ENCODE measurements at regions not wholly inside any gene's neighbourhood (a gene's known extent, or its start where the extent isn't known, plus 50 kb on each side); places are given as distances from the start of the nearest gene placed in this dataset.

GRCh38 chr6:56793938-56794337 is 151.2 kb upstream of the DST start:
- H3K4me2 ChIP-seq (replicated peaks; ENCODE audit: low read depth, low read length, poor library complexity, severe bottlenecking), result no peak overlapping the region
- intact Hi-C loops (cut with micrococcal nuclease), result no loop called here
- H3K36me3 ChIP-seq (replicated peaks in 1 of 2; ENCODE audit: control extremely low read depth in 1 of 2, control insufficient read depth in 1 of 2, extremely low read depth in 1 of 2, insufficient read depth in 2 of 2, low read length in 1 of 2), result no peaks in the 10 kb centered on the region
- no peak overlapping the region for H3K27ac ChIP-seq (ENCODE audit: low read length in 2 of 2)
- ATAC-seq (ENCODE audit: low read depth), result no peak
- Mint-ChIP-seq H3K27me3 (peaks cover 3% of the 10 kb centered on the region), H3K9me3 (ENCODE audit: insufficient read depth) (no peaks in the 10 kb centered on the region), H3K4me3 (no peak overlapping the region), H3K27ac (no peak overlapping the region), H3K4me1 (no peaks in the 10 kb centered on the region)
- ChIA-PET CTCF (no interaction called here), POLR2A (no interaction called here)
- no peaks in the 10 kb centered on the region for H3K79me2 ChIP-seq (ENCODE audit: control insufficient read depth, insufficient read depth, low read length)
- no peaks in the 10 kb centered on the region for H3K9me3 ChIP-seq (ENCODE audit: control extremely low read depth in 1 of 3, control insufficient read depth in 2 of 3, insufficient read depth in 1 of 3, low read length in 2 of 3)
- H4K20me1 ChIP-seq (ENCODE audit: control insufficient read depth, insufficient read depth, low read length, poor library complexity, severe bottlenecking), result no peaks in the 10 kb centered on the region
- H3K4me3 ChIP-seq (ENCODE audit: control extremely low read depth in 1 of 5, extremely low read depth in 1 of 5, insufficient read depth in 1 of 5, low read depth in 2 of 5, low read length in 4 of 5), result no peak overlapping the region
- 64% methylated on average over 2 of the region's 2 CpGs for WGBS (ENCODE audit: insufficient coverage)
- no peak for TF ChIP-seq CTCF (IDR thresholded peaks at IDR 0.05)
- TF ChIP-seq EZH2 (IDR thresholded peaks at IDR 0.05; ENCODE audit: borderline replicate concordance, insufficient read depth, low read depth, low read length, poor library complexity, severe bottlenecking), result no peak
- DNase-seq, result no peak
- no peak overlapping the region for H3K9ac ChIP-seq (ENCODE audit: low read length)
- H3K27me3 ChIP-seq (replicated peaks in 1 of 4; ENCODE audit: control extremely low read depth in 1 of 4, control insufficient read depth in 3 of 4, insufficient read depth in 4 of 4, low read length in 3 of 4), result peaks cover 0 to 3% (median 0%) of the 10 kb centered on the region in 4 experiments
- H2AFZ ChIP-seq (ENCODE audit: insufficient read depth, low read depth, low read length, poor library complexity, severe bottlenecking), result no peak overlapping the region
- no peaks in the 10 kb centered on the region for H3K4me1 ChIP-seq (ENCODE audit: control insufficient read depth in 2 of 2, insufficient read depth in 2 of 2, low read length in 2 of 2)

- H3K9me3 ChIP-seq (ENCODE audit: control extremely low read depth in 1 of 3, control insufficient read depth in 2 of 3, insufficient read depth in 1 of 3, low read length in 2 of 3), result no peaks in the 10 kb centered on the region
- ChIA-PET CTCF (no interaction called here), POLR2A (no interaction called here)
- Mint-ChIP-seq H3K27ac (no peak overlapping the region), H3K4me3 (no peak overlapping the region), H3K9me3 (ENCODE audit: insufficient read depth) (peaks cover 4% of the 10 kb centered on the region), H3K27me3 (peaks cover 14% of the 10 kb centered on the region), H3K4me1 (no peaks in the 10 kb centered on the region)
- ATAC-seq (ENCODE audit: low read depth), result no peak
- no peaks in the 10 kb centered on the region for H4K20me1 ChIP-seq (ENCODE audit: control insufficient read depth, insufficient read depth, low read length, poor library complexity, severe bottlenecking)
- H3K4me3 ChIP-seq (ENCODE audit: control extremely low read depth in 1 of 5, extremely low read depth in 1 of 5, insufficient read depth in 1 of 5, low read depth in 2 of 5, low read length in 4 of 5), result no peak overlapping the region
- H3K9ac ChIP-seq (ENCODE audit: low read length), result no peak overlapping the region
- H3K36me3 ChIP-seq (replicated peaks in 1 of 2; ENCODE audit: control extremely low read depth in 1 of 2, control insufficient read depth in 1 of 2, extremely low read depth in 1 of 2, insufficient read depth in 2 of 2, low read length in 1 of 2), result no peaks in the 10 kb centered on the region
- no peak overlapping the region for H2AFZ ChIP-seq (ENCODE audit: insufficient read depth, low read depth, low read length, poor library complexity, severe bottlenecking)
- intact Hi-C loops (cut with micrococcal nuclease), result no loop called here
- no peak for DNase-seq
- H3K4me1 ChIP-seq (ENCODE audit: control insufficient read depth in 2 of 2, insufficient read depth in 2 of 2, low read length in 2 of 2), result no peaks in the 10 kb centered on the region
- no peak overlapping the region for H3K4me2 ChIP-seq (replicated peaks; ENCODE audit: low read depth, low read length, poor library complexity, severe bottlenecking)
- peaks cover 0 to 3% (median 0%) of the 10 kb centered on the region in 4 experiments for H3K27me3 ChIP-seq (replicated peaks in 1 of 4; ENCODE audit: control extremely low read depth in 1 of 4, control insufficient read depth in 3 of 4, insufficient read depth in 4 of 4, low read length in 3 of 4)
- H3K27ac ChIP-seq (ENCODE audit: low read length in 2 of 2), result no peak overlapping the region
- H3K79me2 ChIP-seq (ENCODE audit: control insufficient read depth, insufficient read depth, low read length), result no peaks in the 10 kb centered on the region
- TF ChIP-seq CTCF (IDR thresholded peaks at IDR 0.05), result no peak
- TF ChIP-seq EZH2 (IDR thresholded peaks at IDR 0.05; ENCODE audit: borderline replicate concordance, insufficient read depth, low read depth, low read length, poor library complexity, severe bottlenecking), result no peak
Measured at GRCh38 chr6:56790414-56790813, 147.7 kb upstream of the DST start.

All from B cell (primary cell).